ENCODE measurements at regions not wholly inside any gene's neighbourhood (a gene's known extent, or its start where the extent isn't known, plus 50 kb on each side); places are given as distances from the start of the nearest gene placed in this dataset.

- TF ChIP-seq CTCF (conservative IDR thresholded peaks at IDR 0.05; ENCODE audit: low read length) (no peak), EZH2phosphoT487 (IDR thresholded peaks at IDR 0.05; ENCODE audit: borderline replicate concordance) (no peak)
These were observed 543.5 kb upstream of the SPHKAP start for GRCh38 chr2:228725031-228725430.

Data from Loucy (cell line).